IMR-90 (cell line): ENCODE measurements at regions not wholly inside any gene's neighbourhood (a gene's known extent, or its start where the extent isn't known, plus 50 kb on each side); places are given as distances from the start of the nearest gene placed in this dataset.
"Not testable (repeated sequence)": the region's sequence is repeated elsewhere in the genome, so short reads cannot be mapped to it uniquely, and the experiment has no call there.

Source experiments
- CEBPB ChIP-seq: IDR thresholded peaks from 2 replicates; pipeline ENCODE4 v1.6.1; 2012; ENCODE audit warnings: low read depth, low read length, improper control_type of control experiment
- CTCF ChIP-seq: conservative IDR thresholded peaks from 2 replicates; pipeline ENCODE4 v1.5.1; 2012; ENCODE audit warnings: mild to moderate bottlenecking, low read depth, low read length, improper control_type of control experiment
- ELK1 ChIP-seq: fragments of 150-350 bp; IDR thresholded peaks from 2 replicates; pipeline ENCODE4 v1.6.1; 2016; ENCODE audit warnings: low read depth, mild to moderate bottlenecking, low read length, moderate library complexity, borderline replicate concordance
- MAZ ChIP-seq: IDR thresholded peaks from 2 replicates; pipeline ENCODE4 v1.6.1; 2012; ENCODE audit warnings: low read depth, mild to moderate bottlenecking, low read length, improper control_type of control experiment, moderate library complexity, borderline replicate concordance
- POLR2A ChIP-seq: IDR thresholded peaks from 2 replicates; pipeline ENCODE4 v1.6.1; 2012; ENCODE audit warnings: mild to moderate bottlenecking, low read depth, low read length
- RCOR1 ChIP-seq: IDR thresholded peaks from 2 replicates; pipeline ENCODE4 v1.6.1; 2012; ENCODE audit warnings: mild to moderate bottlenecking, low read length, improper control_type of control experiment; ENCODE audit not compliant: insufficient replicate concordance
- USF2 ChIP-seq: fragments of 150-350 bp; IDR thresholded peaks from 2 replicates; pipeline ENCODE4 v1.6.1; 2017; ENCODE audit warnings: mild to moderate bottlenecking, antibody characterized with exemption, low read length, low read depth

GRCh38 chr5:39687924-39688323, 263.1 kb upstream of the DAB2 start:
- not testable (repeated sequence) for TF ChIP-seq USF2, CTCF, POLR2A, ELK1, MAZ, CEBPB, RCOR1
